IMR-90 (cell line): ENCODE measurements at regions not wholly inside any gene's neighbourhood (a gene's known extent, or its start where the extent isn't known, plus 50 kb on each side); places are given as distances from the start of the nearest gene placed in this dataset.

Experiments used
- ATAC-seq: fragments of 200-7000 bp; cut with Tn5 transposase; 2 replicates; pipeline ENCODE4 v1.9.1; 2020; ENCODE audit warnings: low read depth, mild to moderate bottlenecking, moderate library complexity
- BruUV-seq: library from RNA; stranded (reverse); fragments of 400-500 nt; replicated peaks from 2 replicates; lab custom pipeline; 2021; lab: Mats Ljungman, UMichigan
- CTCF ChIA-PET: fragments of 300-600 bp; formaldehyde crosslinking; extraction: SDS; loops from one replicate; lab custom pipeline; 2021; ENCODE audit warnings: antibody characterized with exemption; lab: Yijun Ruan, JAX
- POLR2A ChIA-PET: fragments of 300-600 bp; sonication (Branson Sonifier 250); formaldehyde crosslinking; loops from one replicate; lab custom pipeline; 2022; ENCODE audit warnings: antibody characterized with exemption; ENCODE audit not compliant: unreplicated experiment; lab: Charles Lee
- DNase-seq: peaks from one replicate; pipeline ENCODE4 v3.0.0; 2013
- H2AFZ ChIP-seq: replicated peaks from 2 replicates; pipeline ENCODE3; 2013; ENCODE audit warnings: low read length, mild to moderate bottlenecking; ENCODE audit not compliant: poor library complexity
- H2AK5ac ChIP-seq: 2 replicates; pipeline ENCODE4 v1.6.1; 2013; ENCODE audit warnings: low read depth, low read length, inconsistent platforms
- H2AK9ac ChIP-seq: replicated peaks from 2 replicates; pipeline ENCODE3; 2013; ENCODE audit warnings: mild to moderate bottlenecking, low read depth, low read length, moderate library complexity; ENCODE audit not compliant: poor library complexity
- H2BK120ac ChIP-seq: 2 replicates; pipeline ENCODE4 v1.6.1; 2013; ENCODE audit warnings: low read depth, low read length, inconsistent platforms
- H2BK15ac ChIP-seq: 3 replicates; pipeline ENCODE4 v1.6.1; 2013; ENCODE audit warnings: low read depth, low read length, inconsistent platforms
- H2BK20ac ChIP-seq: 2 replicates; pipeline ENCODE4 v1.6.1; 2013; ENCODE audit warnings: low read depth, mild to moderate bottlenecking, inconsistent platforms, low read length, moderate library complexity
- H2BK5ac ChIP-seq: 2 replicates; pipeline ENCODE4 v1.6.1; 2013; ENCODE audit warnings: mild to moderate bottlenecking, low read depth, low read length, inconsistent platforms; ENCODE audit not compliant: poor library complexity, severe bottlenecking
- H3K14ac ChIP-seq: replicated peaks from 2 replicates; pipeline ENCODE4 v1.6.1; 2013; ENCODE audit warnings: low read depth, low read length, inconsistent platforms
- H3K18ac ChIP-seq: 2 replicates; pipeline ENCODE4 v1.6.1; 2013; ENCODE audit warnings: low read depth, low read length, control low read depth
- H3K23ac ChIP-seq: 2 replicates; pipeline ENCODE4 v1.6.1; 2013; ENCODE audit warnings: low read depth, low read length, inconsistent platforms
- H3K27ac ChIP-seq: 2 replicates; pipeline ENCODE4 v1.5.1; 2013; ENCODE audit warnings: mild to moderate bottlenecking, control low read depth, low read length; ENCODE audit not compliant: insufficient read depth
- H3K27me3 ChIP-seq: 2 replicates; pipeline ENCODE4 v1.6.1; 2013; ENCODE audit warnings: low read length; ENCODE audit not compliant: control insufficient read depth, insufficient read depth
- H3K36me3 ChIP-seq: 2 replicates; pipeline ENCODE4 v1.6.1; 2013; ENCODE audit warnings: low read length, mixed read lengths; ENCODE audit not compliant: control insufficient read depth, insufficient read depth
- H3K4ac ChIP-seq: 2 replicates; pipeline ENCODE4 v1.6.1; 2013; ENCODE audit warnings: low read depth, low read length, inconsistent platforms
- H3K4me1 ChIP-seq: 2 replicates; pipeline ENCODE4 v1.6.1; 2013; ENCODE audit warnings: low read length, mixed read lengths; ENCODE audit not compliant: control insufficient read depth, insufficient read depth
- H3K4me2 ChIP-seq: 2 replicates; pipeline ENCODE4 v1.6.1; 2013; ENCODE audit warnings: low read depth, mild to moderate bottlenecking, control low read depth, low read length, moderate library complexity
- H3K4me3 ChIP-seq: 2 replicates; pipeline ENCODE4 v1.5.1; 2013; ENCODE audit warnings: low read depth, mild to moderate bottlenecking, control low read depth, low read length, moderate library complexity; ENCODE audit not compliant: insufficient read depth
- H3K56ac ChIP-seq: 2 replicates; pipeline ENCODE4 v1.6.1; 2013; ENCODE audit warnings: low read length, inconsistent platforms; ENCODE audit not compliant: insufficient read depth; ENCODE audit errors: extremely low read depth
- H3K79me1 ChIP-seq, 2 experiments: 2 replicates each; pipeline ENCODE4 v1.6.1; 2013; ENCODE audit warnings: low read length in 2 of 2, inconsistent platforms in 1 of 2, low read depth in 1 of 2
- H3K9ac ChIP-seq: 2 replicates; pipeline ENCODE4 v1.6.1; 2013; ENCODE audit warnings: low read depth, low read length, control low read depth
- H3K9me1 ChIP-seq: 2 replicates; pipeline ENCODE4 v1.6.1; 2013; ENCODE audit warnings: low read length, inconsistent platforms; ENCODE audit not compliant: insufficient read depth
- H3K9me3 ChIP-seq: 2 replicates; pipeline ENCODE4 v1.6.1; 2013; ENCODE audit warnings: low read length; ENCODE audit not compliant: control insufficient read depth, insufficient read depth
- H4K20me1 ChIP-seq: 2 replicates; pipeline ENCODE4 v1.6.1; 2013; ENCODE audit warnings: low read length, inconsistent platforms; ENCODE audit not compliant: insufficient read depth
- H4K5ac ChIP-seq: 2 replicates; pipeline ENCODE4 v1.6.1; 2013; ENCODE audit warnings: mild to moderate bottlenecking, low read depth, low read length, control low read depth
- H4K8ac ChIP-seq, 2 experiments: 2 replicates each; pipeline ENCODE4 v1.6.1; 2013; ENCODE audit warnings: low read depth in 2 of 2, low read length in 2 of 2, control low read depth in 1 of 2, inconsistent platforms in 1 of 2
- H4K91ac ChIP-seq: 2 replicates; pipeline ENCODE4 v1.6.1; 2013; ENCODE audit warnings: low read depth, low read length, inconsistent platforms; ENCODE audit not compliant: insufficient read depth
- CEBPB ChIP-seq: IDR thresholded peaks from 2 replicates; pipeline ENCODE4 v1.6.1; 2012; ENCODE audit warnings: low read depth, low read length, improper control_type of control experiment
- CHD1 ChIP-seq: IDR thresholded peaks from 2 replicates; pipeline ENCODE4 v1.6.1; 2012; ENCODE audit warnings: low read depth, low read length, improper control_type of control experiment
- ELK1 ChIP-seq: fragments of 150-350 bp; IDR thresholded peaks from 2 replicates; pipeline ENCODE4 v1.6.1; 2016; ENCODE audit warnings: low read depth, mild to moderate bottlenecking, low read length, moderate library complexity, borderline replicate concordance
- FOS ChIP-seq: fragments of 150-350 bp; IDR thresholded peaks from 2 replicates; pipeline ENCODE4 v1.6.1; 2016; ENCODE audit warnings: low read depth, low read length
- MAFK ChIP-seq: IDR thresholded peaks from 2 replicates; pipeline ENCODE4 v1.6.1; 2012; ENCODE audit warnings: low read depth, low read length, improper control_type of control experiment
- MAZ ChIP-seq: IDR thresholded peaks from 2 replicates; pipeline ENCODE4 v1.6.1; 2012; ENCODE audit warnings: low read depth, mild to moderate bottlenecking, low read length, improper control_type of control experiment, moderate library complexity, borderline replicate concordance
- MXI1 ChIP-seq: IDR thresholded peaks from 2 replicates; pipeline ENCODE4 v1.6.1; 2012; ENCODE audit warnings: low read depth, mild to moderate bottlenecking, low read length, moderate library complexity, borderline replicate concordance
- NFE2L2 ChIP-seq: fragments of 150-350 bp; IDR thresholded peaks from 2 replicates; pipeline ENCODE4 v1.6.1; 2016; ENCODE audit warnings: low read depth, mild to moderate bottlenecking, low read length
- POLR2A ChIP-seq: IDR thresholded peaks from 2 replicates; pipeline ENCODE4 v1.6.1; 2012; ENCODE audit warnings: mild to moderate bottlenecking, low read depth, low read length
- RAD21 ChIP-seq: IDR thresholded peaks from 2 replicates; pipeline ENCODE4 v1.6.1; 2012; ENCODE audit warnings: low read length, improper control_type of control experiment
- RCOR1 ChIP-seq: IDR thresholded peaks from 2 replicates; pipeline ENCODE4 v1.6.1; 2012; ENCODE audit warnings: mild to moderate bottlenecking, low read length, improper control_type of control experiment; ENCODE audit not compliant: insufficient replicate concordance
- RFX5 ChIP-seq: IDR thresholded peaks from 2 replicates; pipeline ENCODE4 v1.8.0; 2012; ENCODE audit warnings: low read depth, mild to moderate bottlenecking, low read length, moderate library complexity
- SMC3 ChIP-seq: fragments of 150-350 bp; IDR thresholded peaks from 2 replicates; pipeline ENCODE4 v1.6.1; 2016; ENCODE audit warnings: low read depth, mild to moderate bottlenecking, antibody characterized with exemption, low read length, moderate library complexity
- WGBS, 2 experiments: methylation state at CpG; one replicate each; pipeline versions ENCODE4 v1.1.5 to v1.1.7; 2013; ENCODE audit warnings: missing lambda C conversion rate in 2 of 2; ENCODE audit not compliant: insufficient read length in 1 of 2; ENCODE audit errors: extremely low coverage in 2 of 2; 5-methylcytosine and 5-hydroxymethylcytosine counted together
- dilution Hi-C: fragments of 300-500 bp; cut with HindIII; formaldehyde crosslinking; loops from one replicate; pipeline ENCODE4 v1.14.3; 2018; ENCODE audit warnings: low sequenced_read_pairs; ENCODE audit not compliant: unreplicated experiment
- in situ Hi-C: fragments of 300-500 bp; cut with MboI; formaldehyde crosslinking; loops from 3 replicates; pipeline ENCODE4 v1.14.3; 2019; ENCODE audit warnings: low sequenced_read_pairs, inconsistent platforms, mixed read lengths
- intact Hi-C: fragments of 100-400 bp; cut with micrococcal nuclease; formaldehyde crosslinking; loops from 2 replicates; pipeline ENCODE4 v1.10.0; 2022
- TF ChIP-seq, protein P1 (sequence below): fragments of 150-350 bp; IDR thresholded peaks from 2 replicates; pipeline ENCODE4 v1.6.1; 2017; ENCODE audit warnings: mild to moderate bottlenecking, antibody characterized with exemption, low read length, low read depth

GRCh38 chr12:111028830-111029229, 108.5 kb upstream of the MYL2 start:
- Histone ChIP-seq H2BK15ac (no peak overlapping the region), H2AFZ (no peak overlapping the region), H4K20me1 (no peaks in the 10 kb centered on the region), H3K9me3 (no peaks in the 10 kb centered on the region), H3K18ac (no peak overlapping the region), H3K23ac (no peak overlapping the region), H3K36me3 (no peaks in the 10 kb centered on the region), H2BK20ac (no peak overlapping the region), H4K91ac (no peak overlapping the region), H3K9me1 (no peaks in the 10 kb centered on the region), H2AK9ac (no peak overlapping the region), H3K14ac (no peak overlapping the region), H3K4me2 (no peak overlapping the region), H3K79me1 (no peaks in the 10 kb centered on the region), H4K8ac (no peak overlapping the region), H3K4me1 (no peaks in the 10 kb centered on the region), H3K27me3 (peaks cover 22% of the 10 kb centered on the region), H3K4me3 (no peak overlapping the region), H3K4ac (no peak overlapping the region), H3K56ac (no peak overlapping the region), H2BK5ac (no peak overlapping the region), H3K27ac (no peak overlapping the region), H2AK5ac (no peak overlapping the region), H2BK120ac (no peak overlapping the region), H3K9ac (no peak overlapping the region), H4K5ac (no peak overlapping the region)
- WGBS, 2 experiments = no CpG with 5 or more reads among the region's 2 CpGs
- ChIA-PET POLR2A (no interaction called here), CTCF (no interaction called here)
- TF ChIP-seq FOS (no peak), CEBPB (no peak), RFX5 (no peak), CHD1 (no peak), RAD21 (no peak), MXI1 (no peak), POLR2A (no peak), SMC3 (no peak), NFE2L2 (no peak), MAFK (no peak), RCOR1 (no peak), ELK1 (no peak), MAZ (no peak)
- TF ChIP-seq, protein P1, sequence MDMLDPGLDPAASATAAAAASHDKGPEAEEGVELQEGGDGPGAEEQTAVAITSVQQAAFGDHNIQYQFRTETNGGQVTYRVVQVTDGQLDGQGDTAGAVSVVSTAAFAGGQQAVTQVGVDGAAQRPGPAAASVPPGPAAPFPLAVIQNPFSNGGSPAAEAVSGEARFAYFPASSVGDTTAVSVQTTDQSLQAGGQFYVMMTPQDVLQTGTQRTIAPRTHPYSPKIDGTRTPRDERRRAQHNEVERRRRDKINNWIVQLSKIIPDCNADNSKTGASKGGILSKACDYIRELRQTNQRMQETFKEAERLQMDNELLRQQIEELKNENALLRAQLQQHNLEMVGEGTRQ = no peak
- in situ Hi-C loops (no loop called here), dilution Hi-C loops (no loop called here), intact Hi-C loops (no loop called here)
- no peak for ATAC-seq
- no peak for DNase-seq
- BruUV-seq = no TSS peak
